Osteoblast (primary cell): ENCODE measurements at regions not wholly inside any gene's neighbourhood (a gene's known extent, or its start where the extent isn't known, plus 50 kb on each side); places are given as distances from the start of the nearest gene placed in this dataset.

Source experiments
- DNase-seq: peaks from one replicate; pipeline ENCODE4 v3.0.0; 2011; ENCODE audit warnings: low spot score, mixed read lengths; ENCODE audit not compliant: insufficient read length; ENCODE audit errors: missing footprints
- H2AFZ ChIP-seq: 2 replicates; pipeline ENCODE4 v1.6.0; 2011; ENCODE audit warnings: mild to moderate bottlenecking, low read length
- H3K27ac ChIP-seq: 2 replicates; pipeline ENCODE4 v1.5.1; 2011; ENCODE audit warnings: mild to moderate bottlenecking, low read depth, low read length, moderate library complexity
- H3K27me3 ChIP-seq: 2 replicates; pipeline ENCODE4 v1.6.0; 2012; ENCODE audit warnings: mild to moderate bottlenecking, control low read depth, inconsistent platforms, low read length, moderate library complexity; ENCODE audit not compliant: insufficient read depth
- H3K36me3 ChIP-seq: 2 replicates; pipeline ENCODE4 v1.5.1; 2011; ENCODE audit warnings: mild to moderate bottlenecking, low read length, control low read depth, moderate library complexity; ENCODE audit not compliant: insufficient read depth
- H3K4me1 ChIP-seq: 2 replicates; pipeline ENCODE4 v1.5.1; 2011; ENCODE audit warnings: mild to moderate bottlenecking, low read length, control low read depth, moderate library complexity; ENCODE audit not compliant: insufficient read depth
- H3K4me2 ChIP-seq: 2 replicates; pipeline ENCODE4 v1.6.0; 2011; ENCODE audit warnings: mild to moderate bottlenecking, low read length; ENCODE audit not compliant: insufficient read depth
- H3K4me3 ChIP-seq: fragments of 200-600 bp; sonication (generic); 3 replicates; pipeline ENCODE4 v1.5.1; 2012; ENCODE audit warnings: mild to moderate bottlenecking, low read length, inconsistent platforms; ENCODE audit not compliant: insufficient read depth
- H3K79me2 ChIP-seq: 2 replicates; pipeline ENCODE4 v1.6.0; 2012; ENCODE audit warnings: mild to moderate bottlenecking, low read length, control low read depth, inconsistent platforms; ENCODE audit not compliant: insufficient read depth
- H3K9me3 ChIP-seq: 2 replicates; pipeline ENCODE4 v1.5.1; 2011; ENCODE audit warnings: low read depth, low read length, control low read depth
- H4K20me1 ChIP-seq: 2 replicates; pipeline ENCODE4 v1.6.0; 2012; ENCODE audit warnings: mild to moderate bottlenecking, low read length, control low read depth; ENCODE audit not compliant: insufficient read depth
- CTCF ChIP-seq: IDR thresholded peaks from 2 replicates; pipeline ENCODE4 v1.5.1; 2011; ENCODE audit warnings: mild to moderate bottlenecking, low read depth, low read length, moderate library complexity; ENCODE audit errors: extremely low read depth

- Histone ChIP-seq H3K4me1 (no peaks in the 10 kb centered on the region), H3K27ac (no peak overlapping the region), H3K36me3 (no peaks in the 10 kb centered on the region), H3K4me2 (no peak overlapping the region), H3K4me3 (no peak overlapping the region), H2AFZ (no peak overlapping the region), H3K79me2 (no peaks in the 10 kb centered on the region), H4K20me1 (no peaks in the 10 kb centered on the region), H3K27me3 (no peaks in the 10 kb centered on the region), H3K9me3 (no peaks in the 10 kb centered on the region)
- no peak for TF ChIP-seq CTCF
- DNase-seq = no peak
These were observed 630.4 kb downstream of the METTL15 start for GRCh38 chr11:28738549-28738948.

GRCh38 chr11:28736256-28736655 is 628.1 kb downstream of the METTL15 start:
- Histone ChIP-seq H3K4me1 (no peaks in the 10 kb centered on the region), H3K4me2 (no peak overlapping the region), H3K4me3 (no peak overlapping the region), H3K27ac (no peak overlapping the region), H3K9me3 (no peaks in the 10 kb centered on the region), H3K36me3 (no peaks in the 10 kb centered on the region), H2AFZ (no peak overlapping the region), H3K27me3 (no peaks in the 10 kb centered on the region), H3K79me2 (no peaks in the 10 kb centered on the region), H4K20me1 (no peaks in the 10 kb centered on the region)
- no peak for DNase-seq
- TF ChIP-seq CTCF = no peak

GRCh38 chr11:28735511-28735910 is 627.3 kb downstream of the METTL15 start:
- Histone ChIP-seq H3K9me3 (no peaks in the 10 kb centered on the region), H3K79me2 (no peaks in the 10 kb centered on the region), H3K36me3 (no peaks in the 10 kb centered on the region), H4K20me1 (no peaks in the 10 kb centered on the region), H3K27ac (no peak overlapping the region), H3K27me3 (no peaks in the 10 kb centered on the region), H2AFZ (no peak overlapping the region), H3K4me1 (no peaks in the 10 kb centered on the region), H3K4me3 (no peak overlapping the region), H3K4me2 (no peak overlapping the region)
- TF ChIP-seq CTCF = no peak
- DNase-seq = no peak

- Histone ChIP-seq H2AFZ (no peak overlapping the region), H4K20me1 (no peaks in the 10 kb centered on the region), H3K4me3 (no peak overlapping the region), H3K36me3 (no peaks in the 10 kb centered on the region), H3K79me2 (no peaks in the 10 kb centered on the region), H3K4me1 (peaks cover 8% of the 10 kb centered on the region), H3K4me2 (no peak overlapping the region), H3K27me3 (no peaks in the 10 kb centered on the region), H3K9me3 (no peaks in the 10 kb centered on the region), H3K27ac (no peak overlapping the region)
- DNase-seq = no peak
- TF ChIP-seq CTCF = no peak
These were observed 622.7 kb downstream of the METTL15 start for GRCh38 chr11:28730889-28731288.
